ENCODE measurements at regions not wholly inside any gene's neighbourhood (a gene's known extent, or its start where the extent isn't known, plus 50 kb on each side); places are given as distances from the start of the nearest gene placed in this dataset.

GRCh38 chr12:90020436-90020835 lies 311.8 kb upstream of the ATP2B1 start:
- Histone ChIP-seq H3K36me3 (ENCODE audit: insufficient read depth, low read length) (no peaks in the 10 kb centered on the region), H3K4me3 (ENCODE audit: low read depth in 1 of 2, low read length in 2 of 2) (no peak overlapping the region), H3K27ac (ENCODE audit: low read length) (no peak overlapping the region), H2AFZ (ENCODE audit: low read depth, low read length) (no peak overlapping the region), H3K4me2 (ENCODE audit: insufficient read depth, low read length) (no peak overlapping the region), H3K79me2 (ENCODE audit: insufficient read depth, low read length) (no peaks in the 10 kb centered on the region), H4K20me1 (ENCODE audit: insufficient read depth, low read length) (no peaks in the 10 kb centered on the region), H3K9ac (ENCODE audit: low read depth, low read length) (no peak overlapping the region), H3K9me3 (ENCODE audit: insufficient read depth, low read length, severe bottlenecking) (no peaks in the 10 kb centered on the region), H3K4me1 (ENCODE audit: insufficient read depth, low read length) (no peaks in the 10 kb centered on the region), H3K27me3 (ENCODE audit: insufficient read depth, low read length, poor library complexity) (no peaks in the 10 kb centered on the region)
- TF ChIP-seq, protein P1, sequence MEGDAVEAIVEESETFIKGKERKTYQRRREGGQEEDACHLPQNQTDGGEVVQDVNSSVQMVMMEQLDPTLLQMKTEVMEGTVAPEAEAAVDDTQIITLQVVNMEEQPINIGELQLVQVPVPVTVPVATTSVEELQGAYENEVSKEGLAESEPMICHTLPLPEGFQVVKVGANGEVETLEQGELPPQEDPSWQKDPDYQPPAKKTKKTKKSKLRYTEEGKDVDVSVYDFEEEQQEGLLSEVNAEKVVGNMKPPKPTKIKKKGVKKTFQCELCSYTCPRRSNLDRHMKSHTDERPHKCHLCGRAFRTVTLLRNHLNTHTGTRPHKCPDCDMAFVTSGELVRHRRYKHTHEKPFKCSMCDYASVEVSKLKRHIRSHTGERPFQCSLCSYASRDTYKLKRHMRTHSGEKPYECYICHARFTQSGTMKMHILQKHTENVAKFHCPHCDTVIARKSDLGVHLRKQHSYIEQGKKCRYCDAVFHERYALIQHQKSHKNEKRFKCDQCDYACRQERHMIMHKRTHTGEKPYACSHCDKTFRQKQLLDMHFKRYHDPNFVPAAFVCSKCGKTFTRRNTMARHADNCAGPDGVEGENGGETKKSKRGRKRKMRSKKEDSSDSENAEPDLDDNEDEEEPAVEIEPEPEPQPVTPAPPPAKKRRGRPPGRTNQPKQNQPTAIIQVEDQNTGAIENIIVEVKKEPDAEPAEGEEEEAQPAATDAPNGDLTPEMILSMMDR (IDR thresholded peaks at IDR 0.05; ENCODE audit: borderline replicate concordance, extremely low read depth, low read length, poor library complexity, severe bottlenecking): no peak
- no peak for TF ChIP-seq EZH2 (IDR thresholded peaks at IDR 0.05; ENCODE audit: borderline replicate concordance, low read depth, low read length, severe bottlenecking)
- DNase-seq: no peak
- no peak for ATAC-seq (ENCODE audit: insufficient read depth, low read depth)

- H3K27me3 ChIP-seq (ENCODE audit: insufficient read depth, low read length, poor library complexity): no peaks in the 10 kb centered on the region
- no peak overlapping the region for H3K9ac ChIP-seq (ENCODE audit: low read depth, low read length)
- H3K4me3 ChIP-seq (ENCODE audit: low read depth in 1 of 2, low read length in 2 of 2): no peak overlapping the region
- no peaks in the 10 kb centered on the region for H4K20me1 ChIP-seq (ENCODE audit: insufficient read depth, low read length)
- no peaks in the 10 kb centered on the region for H3K4me1 ChIP-seq (ENCODE audit: insufficient read depth, low read length)
- no peaks in the 10 kb centered on the region for H3K79me2 ChIP-seq (ENCODE audit: insufficient read depth, low read length)
- TF ChIP-seq EZH2 (IDR thresholded peaks at IDR 0.05; ENCODE audit: borderline replicate concordance, low read depth, low read length, severe bottlenecking): no peak
- TF ChIP-seq, protein P1 (IDR thresholded peaks at IDR 0.05; ENCODE audit: borderline replicate concordance, extremely low read depth, low read length, poor library complexity, severe bottlenecking): no peak
- H3K4me2 ChIP-seq (ENCODE audit: insufficient read depth, low read length): no peak overlapping the region
- no peak for DNase-seq
- no peak overlapping the region for H2AFZ ChIP-seq (ENCODE audit: low read depth, low read length)
- no peak overlapping the region for H3K27ac ChIP-seq (ENCODE audit: low read length)
- H3K36me3 ChIP-seq (ENCODE audit: insufficient read depth, low read length): no peaks in the 10 kb centered on the region
- H3K9me3 ChIP-seq (ENCODE audit: insufficient read depth, low read length, severe bottlenecking): no peaks in the 10 kb centered on the region
- no peak for ATAC-seq (ENCODE audit: insufficient read depth, low read depth)
Measured at GRCh38 chr12:90020014-90020413, 311.4 kb upstream of the ATP2B1 start.

- H3K4me2 ChIP-seq (ENCODE audit: insufficient read depth, low read length): no peak overlapping the region
- H3K36me3 ChIP-seq (ENCODE audit: insufficient read depth, low read length): no peaks in the 10 kb centered on the region
- no peak overlapping the region for H3K9ac ChIP-seq (ENCODE audit: low read depth, low read length)
- ATAC-seq (ENCODE audit: insufficient read depth, low read depth) (no peak), DNase-seq (no peak)
- H3K4me1 ChIP-seq (ENCODE audit: insufficient read depth, low read length): no peaks in the 10 kb centered on the region
- no peaks in the 10 kb centered on the region for H3K79me2 ChIP-seq (ENCODE audit: insufficient read depth, low read length)
- no peak overlapping the region for H3K27ac ChIP-seq (ENCODE audit: low read length)
- no peaks in the 10 kb centered on the region for H3K9me3 ChIP-seq (ENCODE audit: insufficient read depth, low read length, severe bottlenecking)
- H3K27me3 ChIP-seq (ENCODE audit: insufficient read depth, low read length, poor library complexity): no peaks in the 10 kb centered on the region
- no peak for TF ChIP-seq EZH2 (IDR thresholded peaks at IDR 0.05; ENCODE audit: borderline replicate concordance, low read depth, low read length, severe bottlenecking)
- TF ChIP-seq, protein P1 (IDR thresholded peaks at IDR 0.05; ENCODE audit: borderline replicate concordance, extremely low read depth, low read length, poor library complexity, severe bottlenecking): no peak
- no peak overlapping the region for H3K4me3 ChIP-seq (ENCODE audit: low read depth in 1 of 2, low read length in 2 of 2)
- no peaks in the 10 kb centered on the region for H4K20me1 ChIP-seq (ENCODE audit: insufficient read depth, low read length)
- H2AFZ ChIP-seq (ENCODE audit: low read depth, low read length): no peak overlapping the region
Measured at GRCh38 chr12:90017316-90017715, 308.7 kb upstream of the ATP2B1 start.

- Histone ChIP-seq H3K4me3 (ENCODE audit: low read depth in 1 of 2, low read length in 2 of 2) (no peak overlapping the region), H3K79me2 (ENCODE audit: insufficient read depth, low read length) (no peaks in the 10 kb centered on the region), H4K20me1 (ENCODE audit: insufficient read depth, low read length) (no peaks in the 10 kb centered on the region), H3K4me1 (ENCODE audit: insufficient read depth, low read length) (no peaks in the 10 kb centered on the region), H3K4me2 (ENCODE audit: insufficient read depth, low read length) (no peak overlapping the region), H3K9me3 (ENCODE audit: insufficient read depth, low read length, severe bottlenecking) (no peaks in the 10 kb centered on the region), H3K36me3 (ENCODE audit: insufficient read depth, low read length) (no peaks in the 10 kb centered on the region), H2AFZ (ENCODE audit: low read depth, low read length) (no peak overlapping the region), H3K9ac (ENCODE audit: low read depth, low read length) (no peak overlapping the region), H3K27ac (ENCODE audit: low read length) (no peak overlapping the region), H3K27me3 (ENCODE audit: insufficient read depth, low read length, poor library complexity) (no peaks in the 10 kb centered on the region)
- no peak for ATAC-seq (ENCODE audit: insufficient read depth, low read depth)
- TF ChIP-seq, protein P1 (IDR thresholded peaks at IDR 0.05; ENCODE audit: borderline replicate concordance, extremely low read depth, low read length, poor library complexity, severe bottlenecking): no peak
- TF ChIP-seq EZH2 (IDR thresholded peaks at IDR 0.05; ENCODE audit: borderline replicate concordance, low read depth, low read length, severe bottlenecking): no peak
- no peak for DNase-seq
Measured at GRCh38 chr12:90015228-90015627, 306.6 kb upstream of the ATP2B1 start.
